HepG2 (cell line): ENCODE measurements at regions not wholly inside any gene's neighbourhood (a gene's known extent, or its start where the extent isn't known, plus 50 kb on each side); places are given as distances from the start of the nearest gene placed in this dataset.

Experiments
- ATAC-seq: fragments of 200-7000 bp; cut with Tn5 transposase; 3 replicates; pipeline ENCODE4 v1.9.1; 2020; ENCODE audit warnings: mild to moderate bottlenecking, moderate library complexity
- BruUV-seq: library from RNA; stranded (reverse); fragments of 400-500 nt; replicated peaks from 2 replicates; lab custom pipeline; 2021; lab: Mats Ljungman, UMichigan
- CTCF ChIA-PET: fragments of 300-600 bp; formaldehyde crosslinking; extraction: SDS; loops from one replicate; lab custom pipeline; 2021; ENCODE audit warnings: low total read pairs, inconsistent platforms, low intra/inter-chr PET ratio; lab: Yijun Ruan, JAX
- POLR2A ChIA-PET: fragments of 350-600 bp; sonication (Branson Sonifier 250); formaldehyde crosslinking; loops from one replicate; lab custom pipeline; 2020; ENCODE audit warnings: antibody characterized with exemption, inconsistent platforms; lab: Yijun Ruan, JAX
- DNase-seq: peaks from one replicate; pipeline ENCODE4 v3.0.0-alpha.2; 2015; ENCODE audit warnings: low spot score
- FAIRE-seq: peaks from 3 replicates; lab custom pipeline; 2011; peaks lifted over from hg19 to GRCh38; lab: Jason Lieb, UNC
- H2AFZ ChIP-seq: one replicate; pipeline ENCODE4 v1.6.1; 2011; ENCODE audit warnings: low read length, inconsistent platforms
- H3K27ac ChIP-seq: fragments of 300-600 bp; 3 replicates; pipeline ENCODE4 v1.8.0; 2011; ENCODE audit warnings: mixed run types, mild to moderate bottlenecking, mixed read lengths, low read length, inconsistent platforms; ENCODE audit not compliant: insufficient read depth; ENCODE audit errors: extremely low read length
- H3K27me3 ChIP-seq, 2 experiments: fragments of 200-600 bp in 1 of 2; 2 replicates in 1 of 2; 3 replicates in 1 of 2; pipeline versions ENCODE4 v1.6.0 to v1.8.0; 2011; ENCODE audit warnings: low read length in 2 of 2, mild to moderate bottlenecking in 2 of 2, moderate library complexity in 2 of 2, inconsistent platforms in 1 of 2; ENCODE audit not compliant: insufficient read depth in 2 of 2, control insufficient read depth in 1 of 2
- H3K36me3 ChIP-seq, 2 experiments: fragments of 200-600 bp in 1 of 2; replicated peaks in 1 of 2; 2 replicates in 1 of 2; 3 replicates in 1 of 2; pipeline versions ENCODE4 v1.5.1 to v1.8.0; 2011; ENCODE audit warnings: low read length in 2 of 2, inconsistent platforms in 1 of 2; ENCODE audit not compliant: insufficient read depth in 2 of 2, control insufficient read depth in 1 of 2
- H3K4me1 ChIP-seq: 2 replicates; pipeline ENCODE4 v1.5.1; 2012; ENCODE audit warnings: low read length, inconsistent platforms; ENCODE audit not compliant: insufficient read depth
- H3K4me2 ChIP-seq: 2 replicates; pipeline ENCODE4 v1.6.0; 2011; ENCODE audit warnings: low read depth, low read length, inconsistent platforms
- H3K4me3 ChIP-seq, 3 experiments: fragments of 200-600 bp in 1 of 3; sonication (generic), shearing (Covaris generic) in 1 of 3; replicated peaks in 1 of 3; 2 replicates each; pipeline ENCODE4 v1.5.1; 2011 to 2016; ENCODE audit warnings: low read length in 3 of 3, inconsistent platforms in 2 of 3, low read depth in 2 of 3, mild to moderate bottlenecking in 2 of 3, control low read depth in 1 of 3, mixed read lengths in 1 of 3; ENCODE audit not compliant: insufficient read depth in 1 of 3
- H3K79me2 ChIP-seq: one replicate; pipeline ENCODE4 v1.6.1; 2011; ENCODE audit warnings: low read length, inconsistent platforms; ENCODE audit not compliant: insufficient read depth
- H3K9ac ChIP-seq: 2 replicates; pipeline ENCODE4 v1.6.0; 2011; ENCODE audit warnings: mild to moderate bottlenecking, low read depth, low read length, inconsistent platforms; ENCODE audit not compliant: insufficient read depth
- H3K9me3 ChIP-seq: 2 replicates; pipeline ENCODE4 v1.5.1; 2012; ENCODE audit warnings: mild to moderate bottlenecking, low read length
- H4K20me1 ChIP-seq: 2 replicates; pipeline ENCODE4 v1.6.0; 2011; ENCODE audit warnings: inconsistent platforms, mild to moderate bottlenecking, low read length, moderate library complexity; ENCODE audit not compliant: insufficient read depth
- ETV5 ChIP-seq: IDR thresholded peaks from 2 replicates; pipeline ENCODE4 v1.6.1; 2018; ENCODE audit warnings: missing biosample characterization, missing genetic modification reagents, inconsistent platforms, borderline replicate concordance
- MED13 ChIP-seq: sonication (generic); formaldehyde crosslinking; IDR thresholded peaks from 2 replicates; pipeline ENCODE4 v1.5.0; 2020; ENCODE audit warnings: missing genetic modification reagents
- NCOR1 ChIP-seq: fragments of 200-600 bp; sonication (generic); IDR thresholded peaks from 2 replicates; pipeline ENCODE4 v1.7.0; 2017; ENCODE audit warnings: antibody characterized with exemption, low read length, borderline replicate concordance
- NFE2L2 ChIP-seq: fragments of 150-350 bp; IDR thresholded peaks from 2 replicates; pipeline ENCODE4 v1.6.1; 2014; ENCODE audit warnings: low read length
- NR3C1 ChIP-seq: sonication (generic); formaldehyde crosslinking; IDR thresholded peaks from 2 replicates; pipeline ENCODE4 v1.4.0; 2020; ENCODE audit warnings: missing genetic modification reagents
- POGK ChIP-seq: sonication (generic); formaldehyde crosslinking; conservative IDR thresholded peaks from 2 replicates; pipeline ENCODE4 v1.8.0; 2022; ENCODE audit warnings: mild to moderate bottlenecking, moderate library complexity, missing genetic modification reagents
- SRSF1 ChIP-seq: fragments of 200-400 bp; formaldehyde crosslinking; optimal IDR thresholded peaks from 2 replicates; pipeline ENCODE3; 2017; ENCODE audit warnings: mild to moderate bottlenecking, low read depth, low read length, moderate library complexity
- TIGD3 ChIP-seq: sonication (generic); formaldehyde crosslinking; IDR thresholded peaks from 2 replicates; pipeline ENCODE4 v1.5.1; 2020; ENCODE audit warnings: mild to moderate bottlenecking, missing genetic modification reagents, borderline replicate concordance
- ZMAT5 ChIP-seq: sonication (generic); formaldehyde crosslinking; IDR thresholded peaks from 2 replicates; pipeline ENCODE4 v1.5.0; 2020; ENCODE audit warnings: mild to moderate bottlenecking, low read depth, missing genetic modification reagents, borderline replicate concordance
- ZNF17 ChIP-seq: sonication (generic); formaldehyde crosslinking; IDR thresholded peaks from 2 replicates; pipeline ENCODE4 v1.5.0; 2020; ENCODE audit warnings: mild to moderate bottlenecking, missing genetic modification reagents
- ZNF30 ChIP-seq: sonication (generic); formaldehyde crosslinking; IDR thresholded peaks from 2 replicates; pipeline ENCODE4 v1.5.0; 2020; ENCODE audit warnings: mild to moderate bottlenecking, missing genetic modification reagents
- ZNF367 ChIP-seq: sonication (generic); formaldehyde crosslinking; IDR thresholded peaks from 2 replicates; pipeline ENCODE4 v1.4.0; 2020; ENCODE audit warnings: missing genetic modification reagents, borderline replicate concordance
- ZNF460 ChIP-seq: sonication (generic); formaldehyde crosslinking; IDR thresholded peaks from 2 replicates; pipeline ENCODE4 v1.5.1; 2020; ENCODE audit warnings: missing genetic modification reagents, mild to moderate bottlenecking, borderline replicate concordance
- ZNF550 ChIP-seq: sonication (generic); formaldehyde crosslinking; IDR thresholded peaks from 2 replicates; pipeline ENCODE4 v1.4.0; 2020; ENCODE audit warnings: mild to moderate bottlenecking, missing genetic modification reagents, borderline replicate concordance
- WGBS: methylation state at CpG from one replicate; pipeline ENCODE4 v1.1.6; 2017; ENCODE audit warnings: low lambda C conversion rate; 5-methylcytosine and 5-hydroxymethylcytosine counted together
- in situ Hi-C: cut with HindIII; loops from 2 replicates; pipeline ENCODE4 v1.10.0; 2017; ENCODE audit warnings: low pct_unique_long_range_greater_than_20kb; ENCODE audit not compliant: extremely low pct_ligation_motif_present
- intact Hi-C: fragments of 100-400 bp; cut with micrococcal nuclease; formaldehyde crosslinking; loops from one replicate; pipeline ENCODE4 v1.10.0; 2022; ENCODE audit not compliant: unreplicated experiment
- TF ChIP-seq, protein P1 (sequence below): sonication (generic); formaldehyde crosslinking; conservative IDR thresholded peaks from 2 replicates; pipeline ENCODE4 v1.4.0; 2020; ENCODE audit warnings: missing genetic modification reagents

DNA sequence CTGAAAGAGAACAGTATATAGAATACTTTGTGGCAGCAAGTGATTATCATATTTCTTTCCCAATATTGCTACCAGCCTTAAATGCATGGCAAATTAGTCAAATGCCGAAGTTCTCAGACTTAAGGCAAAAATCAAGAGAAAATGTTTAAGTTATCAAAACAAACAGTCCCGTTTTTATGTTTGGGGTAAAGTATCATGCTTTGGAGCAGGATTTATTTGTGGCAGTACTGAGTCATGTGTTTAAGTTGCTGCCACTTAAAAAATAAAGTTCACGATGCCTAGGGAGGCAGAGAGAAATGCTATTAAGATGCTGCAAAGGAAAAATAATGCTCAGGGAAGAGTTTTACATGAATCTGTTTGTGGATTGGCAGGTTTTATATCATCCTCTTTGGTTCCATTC lies 417.4 kb upstream of the MDFIC2 start (continued):
- TF ChIP-seq MED13 (CRISPR knock-in tag) (no peak), ZMAT5 (no peak)

DNA sequence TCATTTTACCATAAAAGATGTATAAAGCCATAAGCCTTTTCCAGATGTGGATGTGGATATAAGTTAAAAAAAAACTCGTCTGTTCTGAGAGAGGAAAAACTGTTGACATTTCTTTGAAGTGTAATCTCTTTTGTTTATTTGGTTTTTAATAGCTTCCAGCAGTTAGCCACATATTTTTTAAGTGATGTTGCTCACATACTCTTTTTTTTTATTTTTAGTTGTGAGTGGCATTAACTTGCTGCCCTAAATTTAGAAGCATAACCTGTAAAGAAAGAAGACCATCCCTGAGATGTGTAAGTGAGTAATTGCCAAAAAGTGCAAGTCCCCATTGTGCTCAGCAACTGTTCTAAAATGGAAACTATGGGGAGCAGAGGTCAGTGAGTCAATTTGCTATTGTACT lies 415.9 kb upstream of the MDFIC2 start:
- BruUV-seq, result no TSS peak
- Histone ChIP-seq H3K9me3 (no peaks in the 10 kb centered on the region), H3K79me2 (no peaks in the 10 kb centered on the region), H3K4me3 (no peak overlapping the region), H3K27me3 (no peaks in the 10 kb centered on the region; a peak in 1 of 5 replicates), H3K4me2 (no peak overlapping the region), H3K27ac (no peak overlapping the region), H3K9ac (no peak overlapping the region), H4K20me1 (no peaks in the 10 kb centered on the region), H3K4me1 (no peaks in the 10 kb centered on the region), H3K36me3 (no peaks in the 10 kb centered on the region), H2AFZ (no peak overlapping the region)
- DNase-seq, result no peak
- CTCF ChIA-PET, result no interaction called here
- no peak for ATAC-seq
- no peak for TF ChIP-seq SRSF1
- no peak for TF ChIP-seq ETV5 (CRISPR knock-in tag)
- no peak for TF ChIP-seq ZNF367 (CRISPR knock-in tag)
- TF ChIP-seq ZNF30, result no peak
- TF ChIP-seq NFE2L2, result no peak
- in situ Hi-C loops (no loop called here), intact Hi-C loops (no loop called here)
- no peak for FAIRE-seq
- POLR2A ChIA-PET, result no interaction called here
- 0% methylated on average over 1 of the region's 1 CpG for WGBS

- Histone ChIP-seq H3K4me1 (no peaks in the 10 kb centered on the region), H3K79me2 (no peaks in the 10 kb centered on the region), H3K4me2 (no peak overlapping the region), H2AFZ (no peak overlapping the region), H3K36me3 (no peaks in the 10 kb centered on the region), H3K9me3 (no peaks in the 10 kb centered on the region), H3K27ac (no peak overlapping the region), H3K4me3 (no peak overlapping the region), H4K20me1 (no peaks in the 10 kb centered on the region), H3K9ac (no peak overlapping the region), H3K27me3 (no peaks in the 10 kb centered on the region; a peak in 1 of 5 replicates)
- ATAC-seq (no peak), FAIRE-seq (no peak), DNase-seq (no peak)
- no TSS peak for BruUV-seq
- 21% methylated on average over 2 of the region's 2 CpGs for WGBS
- intact Hi-C loops, result no loop called here
- CTCF ChIA-PET, result no interaction called here
- POLR2A ChIA-PET, result no interaction called here
- in situ Hi-C loops, result no loop called here
- TF ChIP-seq NCOR1 (no peak), TIGD3 (CRISPR knock-in tag) (no peak), POGK (CRISPR knock-in tag) (no peak), ZNF550 (CRISPR knock-in tag) (no peak), ZNF460 (CRISPR knock-in tag) (no peak), ZNF17 (CRISPR knock-in tag) (no peak), NR3C1 (no peak)
- TF ChIP-seq, protein P1, sequence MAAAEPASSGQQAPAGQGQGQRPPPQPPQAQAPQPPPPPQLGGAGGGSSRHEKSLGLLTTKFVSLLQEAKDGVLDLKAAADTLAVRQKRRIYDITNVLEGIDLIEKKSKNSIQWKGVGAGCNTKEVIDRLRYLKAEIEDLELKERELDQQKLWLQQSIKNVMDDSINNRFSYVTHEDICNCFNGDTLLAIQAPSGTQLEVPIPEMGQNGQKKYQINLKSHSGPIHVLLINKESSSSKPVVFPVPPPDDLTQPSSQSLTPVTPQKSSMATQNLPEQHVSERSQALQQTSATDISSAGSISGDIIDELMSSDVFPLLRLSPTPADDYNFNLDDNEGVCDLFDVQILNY (CRISPR knock-in tag), result no peak
These were observed 414.5 kb upstream of the MDFIC2 start for GRCh38 chr3:70726961-70727360.
